HG02970 (cell line): ENCODE measurements at regions not wholly inside any gene's neighbourhood (a gene's known extent, or its start where the extent isn't known, plus 50 kb on each side); places are given as distances from the start of the nearest gene placed in this dataset.

Experiments
- ATAC-seq: cut with Tn5 transposase; IDR thresholded peaks from one replicate; pipeline ENCODE4 v1.9.1; 2021; ENCODE audit warnings: mild to moderate bottlenecking, moderate library complexity, moderate number of reproducible peaks; ENCODE audit not compliant: unreplicated experiment, low FRiP score

GRCh38 chr10:8721650-8722049, 667.2 kb downstream of the GATA3 start:
- ATAC-seq = no peak

- ATAC-seq = no peak
Observed at GRCh38 chr10:8722835-8723234, 668.3 kb downstream of the GATA3 start.

- ATAC-seq = no peak
Observed at GRCh38 chr10:8725343-8725742, 670.9 kb downstream of the GATA3 start.

- no peak for ATAC-seq
Observed at GRCh38 chr10:8726084-8726778, 671.7 kb downstream of the GATA3 start.

GRCh38 chr10:8726779-8727084, 672.2 kb downstream of the GATA3 start:
- no peak for ATAC-seq

GRCh38 chr10:8731121-8732095, 676.9 kb downstream of the GATA3 start:
- ATAC-seq = no peak

- ATAC-seq = no peak
Observed at GRCh38 chr10:8738987-8739386, 684.5 kb downstream of the GATA3 start.

GRCh38 chr10:8752146-8752843, 697.8 kb downstream of the GATA3 start:
- no peak for ATAC-seq

GRCh38 chr10:8758029-8758428, 703.5 kb downstream of the GATA3 start:
- ATAC-seq = no peak

GRCh38 chr10:8766899-8767298, 712.4 kb downstream of the GATA3 start:
- ATAC-seq = no peak

GRCh38 chr10:8767591-8767990, 713.1 kb downstream of the GATA3 start:
- ATAC-seq = no peak

GRCh38 chr10:8768341-8768740, 713.9 kb downstream of the GATA3 start:
- no peak for ATAC-seq

- no peak for ATAC-seq
Observed at GRCh38 chr10:8768852-8769251, 714.4 kb downstream of the GATA3 start.

- no peak for ATAC-seq
Observed at GRCh38 chr10:8776926-8777622, 722.6 kb downstream of the GATA3 start.

GRCh38 chr10:8778713-8779112, 724.2 kb downstream of the GATA3 start:
- no peak for ATAC-seq

GRCh38 chr10:8787649-8788048, 733.2 kb downstream of the GATA3 start:
- no peak for ATAC-seq

GRCh38 chr10:8790390-8790789, 735.9 kb downstream of the GATA3 start:
- no peak for ATAC-seq

GRCh38 chr10:8794860-8795259, 740.4 kb downstream of the GATA3 start:
- no peak for ATAC-seq

GRCh38 chr10:8800426-8800825, 745.9 kb downstream of the GATA3 start:
- no peak for ATAC-seq

- ATAC-seq = no peak
Observed at GRCh38 chr10:8803992-8804391, 749.5 kb downstream of the GATA3 start.

GRCh38 chr10:8810677-8811076, 756.2 kb downstream of the GATA3 start:
- ATAC-seq = no peak
